Gastroesophageal sphincter (tissue), 4 donors: ENCODE measurements at regions not wholly inside any gene's neighbourhood (a gene's known extent, or its start where the extent isn't known, plus 50 kb on each side); places are given as distances from the start of the nearest gene placed in this dataset.
"Not testable (repeated sequence)": the region's sequence is repeated elsewhere in the genome, so short reads cannot be mapped to it uniquely, and the experiment has no call there.

ENCODE experiments used
- ATAC-seq: fragments of 150-250 bp; one replicate; pipeline ENCODE4 v1.9.1; 2016; ENCODE audit warnings: mild to moderate bottlenecking, moderate library complexity
- H3K27ac ChIP-seq, 4 donors: fragments of 200-600 bp; sonication (generic) in 3 of 4; 1 replicate in 3 of 4; 2 replicates in 1 of 4; pipeline ENCODE4 v1.5.1; 2016 to 2019
- H3K27me3 ChIP-seq: fragments of 200-600 bp; sonication (generic); one replicate; pipeline ENCODE4 v1.5.1; 2019
- H3K36me3 ChIP-seq, 2 donors: fragments of 200-600 bp; sonication (generic); one replicate each; pipeline ENCODE4 v1.5.1; 2019; ENCODE audit warnings: control low read depth in 1 of 2
- H3K4me1 ChIP-seq, 3 donors: fragments of 200-600 bp; sonication (generic); 1 replicate in 2 of 3; 2 replicates in 1 of 3; pipeline ENCODE4 v1.5.1; 2016 to 2019; ENCODE audit warnings: control low read depth in 2 of 3
- H3K4me3 ChIP-seq, 2 donors: fragments of 200-600 bp; sonication (generic); one replicate each; pipeline ENCODE4 v1.5.1; 2019; ENCODE audit warnings: mild to moderate bottlenecking in 1 of 2, moderate library complexity in 1 of 2
- H3K9me3 ChIP-seq, 3 donors: fragments of 200-600 bp; sonication (generic); one replicate each; pipeline ENCODE4 v1.5.1; 2017 to 2019; ENCODE audit warnings: control low read depth in 2 of 3
- whole genome bisulfite sequencing, 2 donors: methylation state at CpG; one replicate each; pipeline ENCODE4 v1.1.5; 2018; ENCODE audit warnings: low coverage in 1 of 2; 5-methylcytosine and 5-hydroxymethylcytosine counted together

- ATAC-seq, H3K27me3 ChIP-seq, H3K36me3 ChIP-seq, H3K4me1 ChIP-seq, H3K27ac ChIP-seq, H3K9me3 ChIP-seq, H3K4me3 ChIP-seq: not testable (repeated sequence)
- WGBS, 2 donors = no CpG with 5 or more reads among the region's 1 CpG
Observed at GRCh38 chr1:146323302-146323701, 94.5 kb upstream of the NOTCH2NLA start.

GRCh38 chr1:146322893-146323292, 94.1 kb upstream of the NOTCH2NLA start:
- WGBS, 2 donors = no CpG with 5 or more reads among the region's 4 CpGs
- not testable (repeated sequence) for H3K4me1 ChIP-seq, H3K9me3 ChIP-seq, H3K27ac ChIP-seq, H3K27me3 ChIP-seq, H3K4me3 ChIP-seq, H3K36me3 ChIP-seq
- peak; percentile 93 for ATAC-seq

- not testable (repeated sequence) for H3K36me3 ChIP-seq, H3K4me3 ChIP-seq, H3K9me3 ChIP-seq, H3K27me3 ChIP-seq, H3K4me1 ChIP-seq, H3K27ac ChIP-seq, ATAC-seq
- 67% methylated on average over 2 of the region's 4 CpGs; no CpG with 5 or more reads in 1 of the 2 donors for WGBS, 2 donors
Observed at GRCh38 chr1:146318715-146319114, 89.9 kb upstream of the NOTCH2NLA start.

- H3K4me1 ChIP-seq, H3K27ac ChIP-seq, H3K27me3 ChIP-seq, H3K36me3 ChIP-seq, ATAC-seq, H3K4me3 ChIP-seq, H3K9me3 ChIP-seq: not testable (repeated sequence)
- WGBS, 2 donors = no CpG with 5 or more reads among the region's 1 CpG
Observed at GRCh38 chr1:146317785-146318184, 89.0 kb upstream of the NOTCH2NLA start.

GRCh38 chr1:146314449-146315246, 85.8 kb upstream of the NOTCH2NLA start:
- WGBS, 2 donors = no CpG with 5 or more reads among the region's 5 CpGs

GRCh38 chr1:146310579-146310978, 81.8 kb upstream of the NOTCH2NLA start:
- not testable (repeated sequence) for H3K36me3 ChIP-seq, H3K4me1 ChIP-seq, ATAC-seq, H3K4me3 ChIP-seq, H3K9me3 ChIP-seq, H3K27me3 ChIP-seq, H3K27ac ChIP-seq

More at GRCh38 chr1:146314449-146315246, 85.8 kb upstream of the NOTCH2NLA start:
- H3K4me1 ChIP-seq, H3K27ac ChIP-seq, ATAC-seq, H3K27me3 ChIP-seq, H3K36me3 ChIP-seq, H3K4me3 ChIP-seq, H3K9me3 ChIP-seq: not testable (repeated sequence)

GRCh38 chr1:146309427-146309826, 80.6 kb upstream of the NOTCH2NLA start:
- no CpG with 5 or more reads among the region's 1 CpG for WGBS, 2 donors
- H3K4me3 ChIP-seq, H3K27me3 ChIP-seq, H3K27ac ChIP-seq, H3K9me3 ChIP-seq, H3K4me1 ChIP-seq, H3K36me3 ChIP-seq: not testable (repeated sequence)
- peak; percentile 86 for ATAC-seq

GRCh38 chr1:146308892-146309291, 80.1 kb upstream of the NOTCH2NLA start:
- H3K27me3 ChIP-seq, H3K9me3 ChIP-seq, H3K4me1 ChIP-seq, ATAC-seq, H3K4me3 ChIP-seq, H3K36me3 ChIP-seq, H3K27ac ChIP-seq: not testable (repeated sequence)
- no CpG with 5 or more reads among the region's 1 CpG for WGBS, 2 donors

GRCh38 chr1:146308152-146308551, 79.3 kb upstream of the NOTCH2NLA start:
- not testable (repeated sequence) for H3K27ac ChIP-seq, H3K27me3 ChIP-seq, ATAC-seq, H3K9me3 ChIP-seq, H3K4me1 ChIP-seq, H3K4me3 ChIP-seq, H3K36me3 ChIP-seq
- WGBS, 2 donors = 79 to 100% methylated on average over 1 to 3 of the region's 5 CpGs

GRCh38 chr1:146307632-146308031, 78.8 kb upstream of the NOTCH2NLA start:
- H3K27me3 ChIP-seq, H3K27ac ChIP-seq, H3K4me3 ChIP-seq, H3K9me3 ChIP-seq, H3K36me3 ChIP-seq, H3K4me1 ChIP-seq: not testable (repeated sequence)
- ATAC-seq = peak; percentile 26
- WGBS, 2 donors = no CpG with 5 or more reads among the region's 5 CpGs

- not testable (repeated sequence) for H3K9me3 ChIP-seq, H3K27ac ChIP-seq, ATAC-seq, H3K4me1 ChIP-seq, H3K4me3 ChIP-seq, H3K27me3 ChIP-seq, H3K36me3 ChIP-seq
Observed at GRCh38 chr1:146306651-146307050, 77.8 kb upstream of the NOTCH2NLA start.

- H3K4me3 ChIP-seq, H3K9me3 ChIP-seq, H3K4me1 ChIP-seq, H3K27me3 ChIP-seq, H3K27ac ChIP-seq, ATAC-seq, H3K36me3 ChIP-seq: not testable (repeated sequence)
- no CpG with 5 or more reads among the region's 2 CpGs for WGBS, 2 donors
Observed at GRCh38 chr1:146305442-146305841, 76.6 kb upstream of the NOTCH2NLA start.

- not testable (repeated sequence) for H3K4me1 ChIP-seq, H3K36me3 ChIP-seq, H3K27ac ChIP-seq, H3K27me3 ChIP-seq, H3K4me3 ChIP-seq, H3K9me3 ChIP-seq
- ATAC-seq = peak; percentile 87
- WGBS, 2 donors = no CpG with 5 or more reads among the region's 5 CpGs
Observed at GRCh38 chr1:146298575-146298897, 69.7 kb upstream of the NOTCH2NLA start.

- not testable (repeated sequence) for H3K36me3 ChIP-seq, H3K9me3 ChIP-seq, H3K4me1 ChIP-seq, H3K4me3 ChIP-seq, H3K27me3 ChIP-seq, H3K27ac ChIP-seq
- no CpG with 5 or more reads among the region's 68 CpGs for WGBS, 2 donors
- peak; percentile 81 for ATAC-seq
Observed at GRCh38 chr1:146297781-146298574, 69.2 kb upstream of the NOTCH2NLA start.
